Superior temporal gyrus (tissue), 1 donor: ENCODE measurements at regions not wholly inside any gene's neighbourhood (a gene's known extent, or its start where the extent isn't known, plus 50 kb on each side); places are given as distances from the start of the nearest gene placed in this dataset.
"Not testable (repeated sequence)": the region's sequence is repeated elsewhere in the genome, so short reads cannot be mapped to it uniquely, and the experiment has no call there.

Experiments
- DNase-seq: peaks from one replicate; pipeline ENCODE4 v3.0.0-alpha.2; 2016; ENCODE audit errors: extremely low spot score

GRCh38 chr7:12827920-12828319 lies 140.5 kb downstream of the ARL4A start:
- no peak for DNase-seq

- DNase-seq, result no peak
These were observed 143.6 kb downstream of the ARL4A start for GRCh38 chr7:12831024-12831423.

- DNase-seq, result no peak
These were observed 146.4 kb downstream of the ARL4A start for GRCh38 chr7:12833829-12834228.

GRCh38 chr7:12834782-12835181 lies 147.3 kb downstream of the ARL4A start:
- DNase-seq, result no peak

DNA sequence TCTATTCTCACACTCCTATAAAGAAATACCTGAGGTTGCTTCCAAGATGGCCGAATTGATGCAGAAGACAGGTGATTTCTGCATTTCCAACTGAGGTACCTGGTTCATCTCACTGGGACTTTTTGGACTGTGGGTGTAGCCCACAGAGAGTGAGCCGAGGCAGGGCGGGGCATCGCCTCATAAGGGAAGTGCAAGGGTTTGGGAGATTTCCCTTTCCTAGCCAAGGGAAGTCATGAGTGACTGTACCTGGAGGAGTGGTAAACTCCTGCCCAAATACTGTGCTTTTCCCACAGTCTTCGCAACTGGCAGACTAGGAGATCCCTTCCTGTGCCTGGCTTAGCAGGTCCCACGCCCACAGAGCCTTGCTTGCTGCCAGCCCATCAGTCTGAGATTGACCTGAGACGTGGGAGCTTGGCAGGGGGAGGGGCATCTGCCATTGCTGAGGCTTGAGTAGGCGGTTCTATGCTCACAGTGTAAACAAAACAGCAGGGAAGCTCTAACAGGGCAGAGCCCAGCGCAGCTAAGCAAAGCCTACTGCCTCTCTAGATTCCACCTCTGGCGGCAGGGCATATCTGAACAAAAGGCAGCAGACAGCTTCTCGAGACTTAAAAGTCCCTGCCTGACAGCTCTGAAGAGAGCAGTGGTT lies 152.2 kb downstream of the ARL4A start:
- DNase-seq, result no peak

GRCh38 chr7:12844732-12845131 lies 157.3 kb downstream of the ARL4A start:
- DNase-seq, result not testable (repeated sequence)

- no peak for DNase-seq
These were observed 159.6 kb downstream of the ARL4A start for GRCh38 chr7:12847001-12847400.

DNA sequence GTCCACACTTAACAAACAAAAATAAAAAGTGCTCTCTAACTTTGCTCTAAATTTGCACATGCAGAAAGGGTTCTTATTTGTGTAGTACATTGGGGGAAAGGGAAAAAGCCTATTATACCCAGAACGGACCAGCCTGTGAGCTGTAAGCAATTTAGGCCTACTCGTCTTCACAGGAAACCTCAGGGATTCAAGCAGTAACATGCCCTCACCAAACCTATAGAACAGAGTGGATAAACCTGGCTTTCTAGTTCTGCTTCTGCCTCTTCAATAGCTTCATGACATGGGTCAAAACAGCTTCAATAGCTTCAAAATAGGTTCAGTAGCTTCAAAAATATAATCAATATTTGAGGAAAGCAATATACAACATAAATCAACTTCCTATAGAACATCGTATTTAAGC lies 163.7 kb downstream of the ARL4A start:
- DNase-seq, result no peak

- DNase-seq, result no peak
These were observed 164.4 kb downstream of the ARL4A start for GRCh38 chr7:12851841-12852240.

DNA sequence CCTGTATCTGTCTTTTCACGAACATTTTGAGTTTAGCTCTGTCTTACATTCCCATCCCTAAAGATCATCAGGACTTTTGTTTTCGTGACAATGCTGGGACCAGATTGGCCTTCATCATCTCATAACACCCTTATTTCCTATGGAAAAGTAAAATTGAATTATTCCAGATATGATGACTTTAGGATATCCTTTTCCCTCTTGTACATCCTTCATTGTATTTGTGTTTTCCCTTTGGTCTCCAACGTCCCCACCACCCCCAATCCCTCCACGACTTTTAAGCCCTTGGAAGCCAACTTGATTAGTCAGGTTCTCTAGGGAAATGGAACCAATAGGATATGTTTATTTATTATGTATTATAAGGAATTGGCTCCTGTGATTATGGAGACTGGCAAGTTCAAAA lies 167.6 kb downstream of the ARL4A start:
- no peak for DNase-seq

DNA sequence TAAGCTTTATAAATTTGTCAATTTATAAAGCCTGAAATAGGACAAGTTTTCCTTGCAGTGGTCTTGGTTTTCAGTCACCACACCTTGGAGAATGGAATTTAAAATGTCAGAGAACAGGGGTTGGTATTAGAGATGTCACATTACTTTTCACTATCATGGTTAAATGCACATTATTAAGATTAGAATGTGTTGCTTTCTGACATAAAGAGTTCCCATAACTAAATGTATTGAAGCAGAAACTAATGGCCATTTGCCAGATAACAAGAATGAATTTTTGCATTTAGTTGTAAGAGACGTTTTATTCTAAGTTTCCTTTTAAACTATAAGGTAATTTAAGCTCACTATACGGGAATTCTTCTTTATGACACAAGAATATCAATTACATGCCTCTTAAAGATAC lies 172.3 kb downstream of the ARL4A start:
- DNase-seq, result no peak

DNA sequence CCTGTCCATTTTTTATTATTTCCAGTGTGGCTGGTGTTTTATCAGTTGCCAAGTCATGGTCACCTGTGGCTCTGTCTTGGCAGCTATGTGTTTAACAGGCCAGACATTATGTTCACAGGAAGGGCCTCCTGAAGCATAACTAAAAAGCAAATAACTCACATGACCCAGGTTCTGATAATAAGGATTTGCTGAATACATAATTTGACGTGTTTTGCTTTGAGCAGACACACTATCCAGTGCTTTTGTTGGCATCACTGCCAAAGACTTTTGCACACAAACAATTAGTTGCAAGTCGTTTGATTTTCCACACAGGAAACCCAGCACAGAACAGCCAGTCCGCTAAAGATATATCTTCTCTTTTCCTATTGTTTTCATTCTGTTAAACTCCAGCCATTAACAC lies 173.6 kb downstream of the ARL4A start:
- DNase-seq, result no peak

- no peak for DNase-seq
These were observed 174.7 kb downstream of the ARL4A start for GRCh38 chr7:12862146-12862545.

- DNase-seq, result no peak
These were observed 177.1 kb downstream of the ARL4A start for GRCh38 chr7:12864470-12865046.

GRCh38 chr7:12865593-12865992 lies 178.2 kb downstream of the ARL4A start:
- no peak for DNase-seq

DNA sequence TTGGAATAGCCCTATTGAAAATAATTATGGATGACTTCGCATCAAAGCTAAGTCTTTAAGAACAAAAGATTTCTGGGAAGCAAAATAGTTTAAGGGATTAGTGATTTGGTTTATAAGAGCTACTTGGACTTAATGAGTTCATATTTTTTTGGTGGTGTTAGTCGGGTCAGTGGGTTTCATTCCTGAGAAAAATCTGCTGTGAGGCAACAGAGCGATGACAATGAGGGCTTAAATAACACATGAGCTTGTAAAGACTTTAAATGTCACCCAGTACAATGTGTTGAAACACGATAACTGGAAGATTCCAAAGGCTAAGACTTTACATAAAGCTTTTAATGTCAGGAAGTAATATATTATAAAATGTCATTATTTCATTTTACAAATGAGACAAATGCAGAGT lies 178.8 kb downstream of the ARL4A start:
- no peak for DNase-seq

DNA sequence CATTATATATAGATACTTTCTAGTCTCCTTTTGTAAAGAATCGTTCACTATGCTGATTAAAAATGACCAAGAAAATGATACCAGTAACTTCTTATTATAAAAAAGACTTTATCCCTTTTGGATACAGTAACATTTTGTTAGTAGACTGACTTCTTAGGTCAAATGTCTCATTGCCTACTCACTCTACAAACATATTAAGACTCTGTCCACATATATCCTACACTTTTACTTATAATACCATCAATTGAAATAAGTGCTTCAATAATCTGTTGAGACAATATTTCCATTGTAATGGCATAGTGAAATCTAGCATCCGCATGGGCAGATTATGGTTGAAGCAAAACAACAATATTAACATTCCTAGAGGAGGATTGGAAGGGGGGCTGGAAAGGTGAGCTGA lies 180.6 kb downstream of the ARL4A start:
- no peak for DNase-seq

DNA sequence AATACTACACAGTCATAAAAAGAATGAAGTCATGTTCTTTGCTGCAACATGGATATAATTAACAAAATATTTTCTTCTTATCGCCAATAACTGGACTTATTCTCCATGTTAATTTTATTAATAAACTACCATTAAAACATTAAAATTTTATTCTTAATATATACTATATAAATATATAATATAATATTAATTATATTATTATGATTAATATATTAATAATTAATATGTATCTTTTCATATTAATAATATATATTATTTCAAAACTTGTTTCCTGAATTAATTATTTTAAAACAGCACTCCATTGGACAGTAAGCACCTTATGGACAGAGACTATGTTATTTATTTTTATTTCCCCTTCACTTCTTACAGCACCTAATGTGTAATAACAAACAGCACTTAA lies 182.8 kb downstream of the ARL4A start:
- DNase-seq, result no peak

DNA sequence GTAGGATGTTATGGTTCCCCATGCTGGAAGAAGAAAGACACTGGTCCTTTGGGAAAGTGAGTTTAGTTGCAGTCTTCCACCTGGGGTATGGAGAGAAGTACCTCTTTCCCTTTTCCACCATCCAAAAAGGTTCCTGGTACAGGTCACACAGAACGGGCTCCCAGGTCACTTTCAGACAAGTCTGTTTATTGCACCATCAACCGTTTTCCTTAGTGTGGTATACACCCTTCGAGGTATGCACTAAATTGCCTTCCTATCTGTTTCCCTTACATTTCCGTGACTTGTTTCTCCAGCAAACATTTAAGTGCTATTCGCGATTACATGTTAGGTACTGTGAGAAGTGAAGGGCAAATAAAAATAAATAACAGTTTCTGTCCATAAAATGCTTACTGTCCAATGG lies 185.1 kb downstream of the ARL4A start:
- DNase-seq, result no peak

GRCh38 chr7:12873571-12873970 lies 186.1 kb downstream of the ARL4A start:
- no peak for DNase-seq

DNA sequence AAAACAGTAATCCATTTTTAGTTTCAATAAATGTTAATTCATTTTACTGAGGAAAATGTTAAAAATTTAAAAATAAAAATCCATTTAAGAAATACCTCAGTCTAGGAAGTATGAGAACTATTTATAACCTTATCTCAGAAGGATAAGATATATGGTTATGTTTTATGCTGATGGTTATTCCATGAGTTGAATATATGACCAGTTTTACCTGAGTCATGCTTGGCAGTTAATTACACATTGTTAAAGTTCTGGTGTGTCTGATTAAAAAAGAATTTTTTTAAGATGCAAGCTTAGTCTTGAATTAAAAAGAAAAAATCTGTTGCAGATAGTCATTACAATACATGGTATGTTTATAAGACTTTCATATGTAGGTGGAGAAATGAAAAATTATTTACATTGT lies 191.7 kb downstream of the ARL4A start:
- no peak for DNase-seq

- DNase-seq, result no peak
These were observed 194.3 kb downstream of the ARL4A start for GRCh38 chr7:12881712-12882111.

- no peak for DNase-seq
These were observed 195.3 kb downstream of the ARL4A start for GRCh38 chr7:12882710-12883109.

- peak; percentile 54 for DNase-seq
These were observed 196.6 kb downstream of the ARL4A start for GRCh38 chr7:12884033-12884432.
